ENCODE measurements at regions not wholly inside any gene's neighbourhood (a gene's known extent, or its start where the extent isn't known, plus 50 kb on each side); places are given as distances from the start of the nearest gene placed in this dataset.

- Mint-ChIP-seq H3K27ac (ENCODE audit: low read depth, unreplicated experiment) (no peak overlapping the region), H3K36me3 (ENCODE audit: insufficient read depth, unreplicated experiment) (no peaks in the 10 kb centered on the region), H3K4me3 (ENCODE audit: unreplicated experiment) (no peak overlapping the region), H3K9me3 (ENCODE audit: unreplicated experiment) (no peaks in the 10 kb centered on the region), H3K4me1 (ENCODE audit: insufficient read depth, unreplicated experiment) (peaks cover 6% of the 10 kb centered on the region), H3K27me3 (ENCODE audit: insufficient read depth, unreplicated experiment) (no peaks in the 10 kb centered on the region)
- POLR2A ChIA-PET = no interaction called here
- intact Hi-C loops (cut with micrococcal nuclease) = no loop called here
- CTCF ChIA-PET = interaction anchor here (0.7 to 1.5 kb wide), 4 partner anchors 11 to 311 kb away, joined by 3 to 4 read pairs (median 3); no protein-coding TSS in a partner anchor
- TF ChIP-seq, protein P1, sequence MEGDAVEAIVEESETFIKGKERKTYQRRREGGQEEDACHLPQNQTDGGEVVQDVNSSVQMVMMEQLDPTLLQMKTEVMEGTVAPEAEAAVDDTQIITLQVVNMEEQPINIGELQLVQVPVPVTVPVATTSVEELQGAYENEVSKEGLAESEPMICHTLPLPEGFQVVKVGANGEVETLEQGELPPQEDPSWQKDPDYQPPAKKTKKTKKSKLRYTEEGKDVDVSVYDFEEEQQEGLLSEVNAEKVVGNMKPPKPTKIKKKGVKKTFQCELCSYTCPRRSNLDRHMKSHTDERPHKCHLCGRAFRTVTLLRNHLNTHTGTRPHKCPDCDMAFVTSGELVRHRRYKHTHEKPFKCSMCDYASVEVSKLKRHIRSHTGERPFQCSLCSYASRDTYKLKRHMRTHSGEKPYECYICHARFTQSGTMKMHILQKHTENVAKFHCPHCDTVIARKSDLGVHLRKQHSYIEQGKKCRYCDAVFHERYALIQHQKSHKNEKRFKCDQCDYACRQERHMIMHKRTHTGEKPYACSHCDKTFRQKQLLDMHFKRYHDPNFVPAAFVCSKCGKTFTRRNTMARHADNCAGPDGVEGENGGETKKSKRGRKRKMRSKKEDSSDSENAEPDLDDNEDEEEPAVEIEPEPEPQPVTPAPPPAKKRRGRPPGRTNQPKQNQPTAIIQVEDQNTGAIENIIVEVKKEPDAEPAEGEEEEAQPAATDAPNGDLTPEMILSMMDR (IDR thresholded peaks at IDR 0.05; ENCODE audit: unreplicated experiment) = no peak
- DNase-seq (ENCODE audit: unreplicated experiment) = peak; percentile 2
- BruUV-seq (replicated peaks) = no TSS peak
Observed at GRCh38 chr2:188203776-188204175, 87.9 kb upstream of the GULP1 start.

DNA sequence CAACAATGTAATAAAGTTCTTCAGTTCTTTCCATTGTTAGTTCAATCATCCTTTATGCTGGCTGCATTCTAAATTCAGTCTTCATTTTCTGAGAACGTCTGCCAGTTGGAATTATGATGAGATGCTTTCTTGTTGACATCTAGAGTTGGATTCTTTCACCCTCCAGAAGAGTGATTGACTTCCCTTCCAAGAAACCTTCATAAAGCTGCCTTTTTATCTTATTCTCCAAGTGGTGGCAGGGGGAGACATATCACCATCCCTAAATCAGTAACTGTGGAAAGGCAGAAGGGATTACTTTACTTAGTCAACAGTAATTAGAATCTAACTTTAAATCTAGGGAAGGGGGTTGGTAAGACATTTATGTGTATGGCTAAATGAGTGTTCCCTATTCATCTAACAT, 86.8 kb upstream of the GULP1 start:
- H3K27ac Mint-ChIP-seq (ENCODE audit: low read depth, unreplicated experiment) = no peak overlapping the region
- H3K4me3 Mint-ChIP-seq (ENCODE audit: unreplicated experiment) = no peak overlapping the region
- no peaks in the 10 kb centered on the region for H3K9me3 Mint-ChIP-seq (ENCODE audit: unreplicated experiment)
- no peaks in the 10 kb centered on the region for H3K27me3 Mint-ChIP-seq (ENCODE audit: insufficient read depth, unreplicated experiment)
- DNase-seq (ENCODE audit: unreplicated experiment) = no peak
- H3K4me1 Mint-ChIP-seq (ENCODE audit: insufficient read depth, unreplicated experiment) = peaks cover 3% of the 10 kb centered on the region
- H3K36me3 Mint-ChIP-seq (ENCODE audit: insufficient read depth, unreplicated experiment) = no peaks in the 10 kb centered on the region
- intact Hi-C loops (cut with micrococcal nuclease) = no loop called here
- ChIA-PET CTCF (interaction anchor here (1.0 to 1.5 kb wide), 2 partner anchors 12 to 623 kb away, joined by 3 read pairs; no protein-coding TSS in a partner anchor), POLR2A (interaction anchor here (0.6 kb wide), 1 partner anchor 88 kb away, joined by 3 read pairs; no protein-coding TSS in a partner anchor)
- no TSS peak for BruUV-seq (replicated peaks)
- TF ChIP-seq, protein P1 (IDR thresholded peaks at IDR 0.05; ENCODE audit: unreplicated experiment) = no peak

- POLR2A ChIA-PET = no interaction called here
- Mint-ChIP-seq H3K27ac (ENCODE audit: low read depth, unreplicated experiment) (no peak overlapping the region), H3K9me3 (ENCODE audit: unreplicated experiment) (no peaks in the 10 kb centered on the region), H3K27me3 (ENCODE audit: insufficient read depth, unreplicated experiment) (no peaks in the 10 kb centered on the region), H3K4me3 (ENCODE audit: unreplicated experiment) (no peak overlapping the region), H3K36me3 (ENCODE audit: insufficient read depth, unreplicated experiment) (no peaks in the 10 kb centered on the region), H3K4me1 (ENCODE audit: insufficient read depth, unreplicated experiment) (no peaks in the 10 kb centered on the region)
- no peak for DNase-seq (ENCODE audit: unreplicated experiment)
- CTCF ChIA-PET = no interaction called here
- no TSS peak for BruUV-seq (replicated peaks)
- intact Hi-C loops (cut with micrococcal nuclease) = no loop called here
- TF ChIP-seq, protein P1 (IDR thresholded peaks at IDR 0.05; ENCODE audit: unreplicated experiment) = no peak
Observed at GRCh38 chr2:188207554-188207953, 84.1 kb upstream of the GULP1 start.

- TF ChIP-seq, protein P1 (IDR thresholded peaks at IDR 0.05; ENCODE audit: unreplicated experiment) = no peak
- intact Hi-C loops (cut with micrococcal nuclease) = no loop called here
- H3K36me3 Mint-ChIP-seq (ENCODE audit: insufficient read depth, unreplicated experiment) = no peaks in the 10 kb centered on the region
- ChIA-PET CTCF (no interaction called here), POLR2A (no interaction called here)
- H3K9me3 Mint-ChIP-seq (ENCODE audit: unreplicated experiment) = no peaks in the 10 kb centered on the region
- no peaks in the 10 kb centered on the region for H3K27me3 Mint-ChIP-seq (ENCODE audit: insufficient read depth, unreplicated experiment)
- no peak overlapping the region for H3K4me3 Mint-ChIP-seq (ENCODE audit: unreplicated experiment)
- no TSS peak for BruUV-seq (replicated peaks)
- H3K4me1 Mint-ChIP-seq (ENCODE audit: insufficient read depth, unreplicated experiment) = no peaks in the 10 kb centered on the region
- DNase-seq (ENCODE audit: unreplicated experiment) = no peak
- H3K27ac Mint-ChIP-seq (ENCODE audit: low read depth, unreplicated experiment) = no peak overlapping the region
Observed at GRCh38 chr2:188209218-188209617, 82.5 kb upstream of the GULP1 start.

Measured in MCF 10A (cell line).